CD4-positive, alpha-beta T cell (primary cell): ENCODE measurements at regions not wholly inside any gene's neighbourhood (a gene's known extent, or its start where the extent isn't known, plus 50 kb on each side); places are given as distances from the start of the nearest gene placed in this dataset.

ENCODE experiments used
- ATAC-seq: fragments of 200-7000 bp; cut with Tn5 transposase; one replicate; pipeline ENCODE4 v1.10.0; 2022; ENCODE audit warnings: mild to moderate bottlenecking; ENCODE audit not compliant: poor library complexity
- CTCF ChIA-PET: fragments of 350-600 bp; sonication (Branson Sonifier 250); formaldehyde crosslinking; loops from one replicate; lab custom pipeline; 2021; ENCODE audit warnings: antibody characterized with exemption, inconsistent platforms; lab: Charles Lee
- POLR2A ChIA-PET: fragments of 350-600 bp; sonication (Branson Sonifier 250); formaldehyde crosslinking; loops from one replicate; lab custom pipeline; 2021; ENCODE audit warnings: antibody characterized with exemption, inconsistent platforms; lab: Charles Lee
- DNase-seq, 14 experiments: peaks; one replicate each; pipeline ENCODE4 v3.0.0-alpha.2; 2013 to 2020; ENCODE audit warnings: mixed read lengths in 2 of 14
- H3K27ac ChIP-seq, 2 donors: one replicate each; pipeline versions ENCODE4 v1.5.1 to v1.7.0; 2013; ENCODE audit warnings: low read length in 2 of 2, low read depth in 1 of 2, mild to moderate bottlenecking in 1 of 2
- H3K27me3 ChIP-seq, 2 experiments: 1 replicate in 1 of 2; 2 replicates in 1 of 2; pipeline versions ENCODE4 v1.6.1 to v1.7.0; 2013; ENCODE audit warnings: low read length in 2 of 2, control low read depth in 1 of 2, mild to moderate bottlenecking in 1 of 2, moderate library complexity in 1 of 2; ENCODE audit not compliant: insufficient read depth in 2 of 2, control insufficient read depth in 1 of 2
- H3K36me3 ChIP-seq: one replicate; pipeline ENCODE4 v1.6.1; 2013; ENCODE audit warnings: low read length, control low read depth; ENCODE audit not compliant: insufficient read depth
- H3K4me1 ChIP-seq: one replicate; pipeline ENCODE4 v1.6.1; 2013; ENCODE audit warnings: low read length, control low read depth; ENCODE audit not compliant: insufficient read depth
- H3K4me3 ChIP-seq: one replicate; pipeline ENCODE4 v1.5.1; 2013; ENCODE audit warnings: mild to moderate bottlenecking, low read length, moderate library complexity
- H3K9me3 ChIP-seq, 2 experiments: 1 replicate in 1 of 2; 2 replicates in 1 of 2; pipeline versions ENCODE4 v1.6.1 to v1.7.0; 2013; ENCODE audit warnings: low read length in 2 of 2, mild to moderate bottlenecking in 2 of 2, control low read depth in 1 of 2, moderate library complexity in 1 of 2; ENCODE audit not compliant: control insufficient read depth in 1 of 2, insufficient read depth in 1 of 2
- H3K27ac Mint-ChIP-seq: one replicate; pipeline ENCODE4 v1.8.0; 2020; ENCODE audit warnings: mixed read lengths
- H3K27me3 Mint-ChIP-seq: one replicate; pipeline ENCODE4 v1.8.0; 2021; ENCODE audit warnings: mixed read lengths
- H3K36me3 Mint-ChIP-seq: one replicate; pipeline ENCODE4 v1.8.0; 2021; ENCODE audit warnings: low read depth, mixed read lengths
- H3K4me1 Mint-ChIP-seq: one replicate; pipeline ENCODE4 v1.8.0; 2021; ENCODE audit warnings: low read depth, mixed read lengths
- H3K4me3 Mint-ChIP-seq: one replicate; pipeline ENCODE4 v1.8.0; 2020; ENCODE audit warnings: mild to moderate bottlenecking, mixed read lengths
- H3K9me3 Mint-ChIP-seq: one replicate; pipeline ENCODE4 v1.8.0; 2020; ENCODE audit warnings: mixed read lengths
- CTCF ChIP-seq: fragments of 200-600 bp; IDR thresholded peaks from one replicate; pipeline ENCODE4 v1.8.0; 2022; ENCODE audit warnings: antibody characterized with exemption, mild to moderate bottlenecking
- intact Hi-C, 2 experiments: fragments of 100-400 bp; cut with DNase I in 1 of 2; cut with micrococcal nuclease in 1 of 2; formaldehyde crosslinking; loops; one replicate each; pipeline versions ENCODE4 v1.15.1 to v1.9.0; 2023 to 2025; cut with DNase I, micrococcal nuclease

DNA sequence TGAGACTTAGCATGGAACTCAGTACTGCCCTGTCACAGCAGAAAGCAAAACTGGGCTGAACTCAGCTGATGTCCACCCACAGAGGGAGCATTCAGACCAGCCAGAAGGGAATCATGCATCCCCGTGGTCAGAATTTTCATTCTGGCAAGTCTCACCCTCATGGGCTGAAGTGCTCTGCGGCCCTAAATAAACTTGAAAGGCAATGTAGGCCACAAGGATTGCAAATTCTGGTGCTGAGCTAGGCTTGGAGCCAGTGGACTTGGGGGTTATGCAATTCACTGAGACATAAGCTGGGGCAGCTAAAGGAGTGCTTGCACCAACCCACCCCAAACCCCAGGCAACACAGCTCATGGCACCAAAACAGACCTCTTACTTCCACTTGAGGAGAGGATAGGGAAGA is 494.1 kb downstream of the GABRG1 start:
- Histone ChIP-seq H3K27me3 (no peaks in the 10 kb centered on the region), H3K4me3 (no peak overlapping the region), H3K9me3 (no peaks in the 10 kb centered on the region), H3K36me3 (no peaks in the 10 kb centered on the region), H3K27ac (no peak overlapping the region), H3K4me1 (no peaks in the 10 kb centered on the region)
- no peak for TF ChIP-seq CTCF
- Mint-ChIP-seq H3K9me3 (peaks cover 6% of the 10 kb centered on the region), H3K36me3 (no peaks in the 10 kb centered on the region), H3K4me1 (no peaks in the 10 kb centered on the region), H3K4me3 (no peak overlapping the region), H3K27ac (no peak overlapping the region), H3K27me3 (no peaks in the 10 kb centered on the region)
- no peak for ATAC-seq
- intact Hi-C loops = no loop called here
- no peak for DNase-seq
- POLR2A ChIA-PET = no interaction called here
- CTCF ChIA-PET = no interaction called here

DNA sequence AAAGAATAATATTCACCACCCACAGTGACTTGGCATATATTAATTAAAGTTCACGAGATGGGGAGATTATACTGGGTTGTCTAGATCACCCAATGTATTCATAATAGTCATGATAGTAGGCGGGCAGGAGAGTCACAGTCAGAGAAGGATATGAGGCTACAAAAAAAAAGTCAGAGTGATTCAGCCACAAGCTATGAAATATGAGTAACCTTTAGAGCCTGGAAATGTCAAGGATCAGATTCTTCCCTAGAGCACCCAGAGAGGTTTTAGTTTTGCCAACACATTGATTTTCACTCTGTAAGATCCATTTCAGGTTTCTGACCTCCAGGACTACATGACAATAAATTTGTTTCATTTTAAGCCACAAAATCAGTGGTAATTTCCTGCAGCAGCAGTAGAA is 501.9 kb downstream of the GABRG1 start:
- H3K27ac Mint-ChIP-seq = no peak overlapping the region
- Histone ChIP-seq H3K4me1 (no peaks in the 10 kb centered on the region), H3K27ac (no peak overlapping the region), H3K9me3 (peaks cover 0 to 3% of the 10 kb centered on the region in 2 experiments), H3K36me3 (no peaks in the 10 kb centered on the region), H3K27me3 (no peaks in the 10 kb centered on the region), H3K4me3 (no peak overlapping the region)
- no peak for ATAC-seq
- H3K36me3 Mint-ChIP-seq = no peaks in the 10 kb centered on the region
- no peak for TF ChIP-seq CTCF
- H3K4me3 Mint-ChIP-seq = no peak overlapping the region
- H3K9me3 Mint-ChIP-seq = peaks cover 3% of the 10 kb centered on the region
- CTCF ChIA-PET = no interaction called here
- H3K27me3 Mint-ChIP-seq = no peaks in the 10 kb centered on the region
- POLR2A ChIA-PET = no interaction called here
- intact Hi-C loops = no loop called here
- DNase-seq = no peak
- no peaks in the 10 kb centered on the region for H3K4me1 Mint-ChIP-seq

- Histone ChIP-seq H3K36me3 (no peaks in the 10 kb centered on the region), H3K4me3 (no peak overlapping the region), H3K27me3 (no peaks in the 10 kb centered on the region), H3K4me1 (no peaks in the 10 kb centered on the region), H3K27ac (no peak overlapping the region), H3K9me3 (peaks cover 0 to 5% of the 10 kb centered on the region in 2 experiments)
- intact Hi-C loops = no loop called here
- Mint-ChIP-seq H3K27ac (no peak overlapping the region), H3K4me3 (no peak overlapping the region), H3K27me3 (no peaks in the 10 kb centered on the region), H3K9me3 (peaks cover 3% of the 10 kb centered on the region), H3K4me1 (no peaks in the 10 kb centered on the region), H3K36me3 (no peaks in the 10 kb centered on the region)
- no peak for TF ChIP-seq CTCF
- POLR2A ChIA-PET = no interaction called here
- CTCF ChIA-PET = no interaction called here
- ATAC-seq (no peak), DNase-seq (no peak)
Observed at GRCh38 chr4:45620808-45621207, 503.0 kb downstream of the GABRG1 start.
